Osteocyte (in vitro differentiated cells): ENCODE measurements at regions not wholly inside any gene's neighbourhood (a gene's known extent, or its start where the extent isn't known, plus 50 kb on each side); places are given as distances from the start of the nearest gene placed in this dataset.

ENCODE experiments used
- DNase-seq: peaks from one replicate; pipeline ENCODE4 v3.0.0; 2021; ENCODE audit warnings: mixed read lengths; ENCODE audit not compliant: unreplicated experiment; ENCODE audit errors: extremely low spot score
- H3K27ac Mint-ChIP-seq: one replicate; pipeline ENCODE4 v1.8.0; 2021; ENCODE audit warnings: mild to moderate bottlenecking, mixed read lengths; ENCODE audit not compliant: unreplicated experiment
- H3K27me3 Mint-ChIP-seq: one replicate; pipeline ENCODE4 v1.8.0; 2021; ENCODE audit warnings: mixed read lengths; ENCODE audit not compliant: unreplicated experiment
- H3K36me3 Mint-ChIP-seq: one replicate; pipeline ENCODE4 v1.8.0; 2021; ENCODE audit warnings: mixed read lengths; ENCODE audit not compliant: unreplicated experiment
- H3K4me1 Mint-ChIP-seq: one replicate; pipeline ENCODE4 v1.8.0; 2021; ENCODE audit warnings: mixed read lengths; ENCODE audit not compliant: unreplicated experiment
- H3K4me3 Mint-ChIP-seq: one replicate; pipeline ENCODE4 v1.8.0; 2021; ENCODE audit warnings: mild to moderate bottlenecking, moderate library complexity, mixed read lengths; ENCODE audit not compliant: unreplicated experiment
- H3K9me3 Mint-ChIP-seq: one replicate; pipeline ENCODE4 v1.8.0; 2021; ENCODE audit warnings: mixed read lengths; ENCODE audit not compliant: unreplicated experiment
- CTCF ChIP-seq: fragments of 200-600 bp; sonication (generic); IDR thresholded peaks from 2 replicates; pipeline ENCODE4 v1.5.0; 2021; ENCODE audit warnings: antibody characterized with exemption, mild to moderate bottlenecking, moderate library complexity

- TF ChIP-seq CTCF, result no peak
- no peak overlapping the region for H3K27ac Mint-ChIP-seq
- no peak overlapping the region for H3K4me3 Mint-ChIP-seq
- no peaks in the 10 kb centered on the region for H3K27me3 Mint-ChIP-seq
- no peaks in the 10 kb centered on the region for H3K36me3 Mint-ChIP-seq
- no peaks in the 10 kb centered on the region for H3K9me3 Mint-ChIP-seq
- no peak for DNase-seq
- H3K4me1 Mint-ChIP-seq, result peaks cover 11% of the 10 kb centered on the region
These were observed 313.4 kb downstream of the CASP12 start for GRCh38 chr11:104584823-104585222.

- no peak overlapping the region for H3K27ac Mint-ChIP-seq
- TF ChIP-seq CTCF, result no peak
These were observed 314.4 kb downstream of the CASP12 start for GRCh38 chr11:104583857-104584256.

GRCh38 chr11:104582431-104582830, 315.8 kb downstream of the CASP12 start:
- TF ChIP-seq CTCF, result no peak
- H3K9me3 Mint-ChIP-seq, result no peaks in the 10 kb centered on the region

More at GRCh38 chr11:104583857-104584256, 314.4 kb downstream of the CASP12 start:
- H3K4me3 Mint-ChIP-seq, result no peak overlapping the region
- H3K27me3 Mint-ChIP-seq, result no peaks in the 10 kb centered on the region
- H3K9me3 Mint-ChIP-seq, result no peaks in the 10 kb centered on the region
- H3K4me1 Mint-ChIP-seq, result peaks cover 11% of the 10 kb centered on the region
- DNase-seq, result no peak
- no peaks in the 10 kb centered on the region for H3K36me3 Mint-ChIP-seq

GRCh38 chr11:104581246-104581980, 316.8 kb downstream of the CASP12 start:
- no peaks in the 10 kb centered on the region for H3K27me3 Mint-ChIP-seq
- H3K9me3 Mint-ChIP-seq, result no peaks in the 10 kb centered on the region
- H3K4me1 Mint-ChIP-seq, result peaks cover 11% of the 10 kb centered on the region
- TF ChIP-seq CTCF, result no peak
- DNase-seq, result no peak
- no peak overlapping the region for H3K4me3 Mint-ChIP-seq
- H3K36me3 Mint-ChIP-seq, result no peaks in the 10 kb centered on the region
- H3K27ac Mint-ChIP-seq, result no peak overlapping the region

More at GRCh38 chr11:104582431-104582830, 315.8 kb downstream of the CASP12 start:
- Mint-ChIP-seq H3K4me3 (no peak overlapping the region), H3K4me1 (peaks cover 11% of the 10 kb centered on the region), H3K36me3 (no peaks in the 10 kb centered on the region), H3K27ac (no peak overlapping the region), H3K27me3 (no peaks in the 10 kb centered on the region)
- DNase-seq, result no peak

GRCh38 chr11:104573441-104573990, 324.7 kb downstream of the CASP12 start:
- Mint-ChIP-seq H3K9me3 (peaks cover 8% of the 10 kb centered on the region), H3K27ac (no peak overlapping the region), H3K36me3 (no peaks in the 10 kb centered on the region), H3K4me1 (no peaks in the 10 kb centered on the region), H3K4me3 (no peak overlapping the region), H3K27me3 (no peaks in the 10 kb centered on the region)
- DNase-seq, result no peak
- TF ChIP-seq CTCF, result no peak
